NT2/D1 (cell line): ENCODE measurements at regions not wholly inside any gene's neighbourhood (a gene's known extent, or its start where the extent isn't known, plus 50 kb on each side); places are given as distances from the start of the nearest gene placed in this dataset.

Experiments used
- YY1 ChIP-seq: IDR thresholded peaks from 2 replicates; pipeline ENCODE4 v1.6.1; 2011; ENCODE audit not compliant: insufficient read length, insufficient read depth
- ZNF274 ChIP-seq: IDR thresholded peaks from 2 replicates; pipeline ENCODE4 v1.6.1; 2011; ENCODE audit warnings: mild to moderate bottlenecking, low read depth, low read length

DNA sequence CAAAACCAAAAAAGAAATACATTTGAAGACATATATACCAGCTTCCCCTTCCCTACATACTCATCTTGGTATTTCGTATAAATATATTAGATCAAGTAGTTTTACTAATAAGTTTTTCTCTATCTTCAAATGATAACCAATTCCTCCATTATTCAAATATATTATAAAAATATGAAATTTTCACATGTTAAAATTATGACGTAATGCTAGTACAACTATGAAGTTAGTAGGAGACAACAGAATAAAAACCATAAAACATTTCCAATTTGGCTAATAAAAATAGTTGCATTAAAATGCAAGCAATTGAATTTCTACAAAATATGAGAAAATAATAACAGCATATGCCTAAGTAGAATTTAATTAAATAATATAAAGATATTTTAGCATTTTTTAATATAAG is 501.8 kb upstream of the SLITRK5 start:
- TF ChIP-seq ZNF274: no peak
- TF ChIP-seq YY1: no peak
